HG02678 (cell line): ENCODE measurements at regions not wholly inside any gene's neighbourhood (a gene's known extent, or its start where the extent isn't known, plus 50 kb on each side); places are given as distances from the start of the nearest gene placed in this dataset.
"Not testable (repeated sequence)": the region's sequence is repeated elsewhere in the genome, so short reads cannot be mapped to it uniquely, and the experiment has no call there.

Experiments used
- ATAC-seq: cut with Tn5 transposase; IDR thresholded peaks from one replicate; pipeline ENCODE4 v1.9.1; 2021; ENCODE audit warnings: mild to moderate bottlenecking, moderate library complexity; ENCODE audit not compliant: unreplicated experiment

DNA sequence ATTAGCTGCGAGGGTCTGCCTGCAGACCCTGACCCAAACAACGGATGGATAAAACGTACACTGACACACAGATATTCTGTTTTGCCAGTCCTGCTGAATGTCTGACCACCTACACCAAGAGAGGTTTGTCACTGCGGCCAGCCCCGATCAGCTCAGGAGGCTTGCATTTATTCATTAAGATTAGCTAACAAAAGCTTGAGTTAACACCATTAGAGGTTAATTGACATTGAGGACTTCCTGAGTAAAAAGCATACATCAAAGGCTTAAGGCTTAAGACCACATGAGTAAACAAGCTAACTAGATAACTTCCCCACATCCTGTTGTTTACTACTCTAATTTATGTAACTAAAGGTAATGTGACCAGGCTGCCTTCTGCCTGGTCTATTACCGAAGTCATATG is 198.1 kb upstream of the TRPC7 start:
- no peak for ATAC-seq

DNA sequence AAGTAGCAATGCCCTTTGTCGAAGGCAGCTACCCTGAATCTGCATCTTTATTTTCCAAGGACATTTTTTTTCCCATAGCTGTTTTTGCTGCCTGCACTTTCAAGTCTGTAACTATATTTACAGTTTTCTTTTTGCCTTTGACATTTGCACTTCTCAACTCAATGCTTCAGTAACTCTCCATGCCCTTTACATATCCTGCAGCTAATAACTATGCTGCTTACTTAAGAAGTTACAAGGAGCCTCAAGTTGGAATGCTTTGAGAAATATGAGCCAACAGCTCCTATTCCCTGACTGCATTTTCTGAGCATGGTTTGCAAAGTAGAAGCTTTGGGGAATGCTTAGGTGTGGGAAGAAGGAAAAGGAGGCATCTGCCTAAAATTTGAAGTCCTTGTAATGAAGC is 194.8 kb upstream of the TRPC7 start:
- ATAC-seq: no peak

DNA sequence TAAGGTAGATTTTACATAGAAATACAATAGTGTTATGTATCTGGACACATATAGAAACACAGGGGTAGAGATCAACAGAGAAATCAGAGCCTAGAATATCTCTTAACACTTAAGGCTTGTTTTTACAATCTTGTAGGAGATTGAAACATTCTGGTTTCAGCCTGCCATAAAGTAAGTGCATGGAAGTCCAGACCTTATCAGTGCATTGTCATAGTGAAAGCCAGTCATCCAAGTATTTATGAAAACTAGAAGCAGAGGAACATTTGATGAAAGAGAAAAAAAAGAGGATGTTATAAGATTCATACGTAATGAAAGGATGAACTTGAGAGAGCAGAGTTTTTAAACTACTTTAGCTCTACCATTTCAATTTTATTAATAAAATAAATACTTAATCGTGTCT is 194.3 kb upstream of the TRPC7 start:
- no peak for ATAC-seq

DNA sequence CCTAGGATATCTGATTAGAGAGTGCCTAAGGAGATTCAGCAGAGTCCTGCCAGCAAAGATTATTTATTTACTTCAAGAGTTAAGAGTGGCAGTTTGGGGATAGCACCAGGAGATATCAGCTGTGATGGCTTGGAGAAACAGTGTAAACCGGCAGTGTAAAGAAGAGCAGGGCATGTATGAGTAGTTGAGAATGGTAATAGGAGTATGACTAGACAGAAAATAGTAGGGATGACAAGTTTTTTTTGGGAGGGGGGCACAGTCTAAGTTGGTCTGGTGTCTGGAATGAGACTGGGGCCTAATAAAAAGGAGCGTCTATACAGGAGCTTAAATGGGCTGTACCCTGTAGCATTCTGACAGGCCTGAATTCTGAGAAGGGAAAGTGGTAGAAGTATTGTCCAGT is 181.8 kb upstream of the TRPC7 start:
- not testable (repeated sequence) for ATAC-seq

DNA sequence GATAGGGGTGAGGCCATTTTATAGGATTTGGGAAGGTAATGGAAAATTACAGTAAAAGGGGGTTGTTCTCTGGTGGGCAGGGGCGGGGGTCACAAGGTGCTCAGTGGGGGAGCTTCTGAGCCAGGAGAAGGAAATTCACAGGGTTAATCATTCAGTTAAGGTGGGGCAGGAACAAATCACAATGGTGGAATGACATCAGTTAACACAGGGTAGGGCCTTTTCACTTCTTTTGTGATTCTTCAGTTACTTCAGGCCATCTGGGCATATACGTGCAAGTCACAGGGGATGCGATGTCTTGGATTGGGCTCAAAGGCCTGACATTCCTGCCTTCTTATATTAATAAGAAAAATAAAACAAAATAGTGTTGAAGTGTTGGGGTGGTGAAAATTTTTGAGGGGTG is 181.1 kb upstream of the TRPC7 start:
- not testable (repeated sequence) for ATAC-seq

- not testable (repeated sequence) for ATAC-seq
These were observed 179.7 kb upstream of the TRPC7 start for GRCh38 chr5:136545031-136545430.

DNA sequence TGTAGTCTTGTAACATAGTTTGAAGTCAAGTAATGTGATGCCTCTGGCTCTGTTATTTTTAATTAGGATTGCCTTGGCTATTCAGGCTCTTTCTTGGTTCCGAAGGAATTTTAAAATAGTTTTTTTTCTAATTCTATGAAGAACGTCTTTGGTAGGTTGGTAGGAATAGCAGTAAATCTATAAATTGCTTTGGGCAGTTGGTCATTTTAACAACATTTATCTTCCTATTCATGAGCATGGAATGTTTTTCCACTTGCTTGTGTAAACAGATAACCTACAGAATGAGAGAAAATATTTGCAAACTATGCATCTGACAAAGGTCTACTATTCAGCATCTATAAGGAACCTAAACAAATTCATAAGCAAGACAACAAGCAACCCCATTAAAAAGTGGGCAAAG is 173.2 kb upstream of the TRPC7 start:
- no peak for ATAC-seq

GRCh38 chr5:136529081-136529480 is 163.7 kb upstream of the TRPC7 start:
- ATAC-seq: no peak

DNA sequence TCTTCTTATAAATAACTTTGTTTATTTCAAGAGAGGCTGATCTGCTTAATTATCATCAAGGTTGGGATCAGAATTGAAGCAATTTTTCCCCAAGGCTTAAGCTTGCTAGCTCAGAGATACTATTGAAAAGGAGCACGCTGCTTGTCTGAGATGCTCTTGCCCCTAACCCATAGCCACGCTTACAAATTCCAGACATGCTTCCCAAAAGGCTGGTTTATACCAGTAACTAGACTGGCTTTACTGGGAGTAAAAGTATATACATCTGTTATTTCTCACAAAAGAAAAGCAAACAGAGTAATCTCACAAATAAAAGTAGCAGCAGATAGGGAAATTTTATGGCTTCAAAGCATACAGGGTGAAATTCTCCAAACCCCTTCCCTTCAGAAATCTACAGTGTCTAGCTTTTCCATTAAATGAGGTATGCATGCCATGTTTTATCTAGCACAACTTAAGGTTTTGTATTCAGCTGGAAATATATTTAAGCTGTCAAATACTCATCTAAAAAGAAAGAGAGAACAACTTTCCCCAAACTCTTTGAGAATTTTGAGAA is 163.2 kb upstream of the TRPC7 start:
- no peak for ATAC-seq

GRCh38 chr5:136527311-136527710 is 162.0 kb upstream of the TRPC7 start:
- ATAC-seq: no peak

DNA sequence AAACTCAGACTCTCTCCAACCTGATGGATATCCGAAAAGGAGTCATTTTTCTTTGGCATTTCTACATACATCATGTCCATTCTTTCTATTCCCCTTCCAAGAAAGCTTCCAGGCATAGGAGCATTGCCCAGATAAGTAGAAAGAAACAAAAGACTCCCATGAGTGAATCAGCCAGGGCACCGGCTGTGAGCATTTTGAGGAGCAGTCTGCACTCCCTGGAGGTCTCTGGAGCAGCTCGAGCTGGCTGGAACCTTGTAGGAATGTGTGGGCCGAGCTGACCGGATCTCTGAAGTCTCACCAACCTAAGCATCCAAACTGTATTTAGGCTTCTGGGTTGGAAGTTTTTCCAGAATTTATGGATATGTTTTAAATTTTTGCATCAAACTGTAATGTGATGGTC is 161.4 kb upstream of the TRPC7 start:
- no peak for ATAC-seq

DNA sequence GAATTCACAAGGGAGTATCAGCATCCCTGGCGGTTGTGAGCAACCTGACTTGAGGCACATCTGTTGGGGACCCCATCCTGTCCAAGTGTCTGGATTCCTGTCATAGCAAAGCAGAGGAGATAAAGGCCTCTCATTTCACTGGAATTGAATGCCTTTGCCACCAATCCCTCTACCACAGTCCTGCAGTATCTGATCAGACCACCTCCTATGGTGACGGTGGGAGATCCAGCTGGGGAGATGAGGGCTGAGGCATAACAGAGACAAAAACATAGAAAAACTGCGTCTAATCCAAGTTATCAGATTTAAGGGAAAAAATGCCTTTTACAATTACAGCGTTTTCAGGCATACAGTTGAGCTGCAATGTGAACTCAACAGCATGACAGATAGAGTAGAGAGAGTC is 160.7 kb upstream of the TRPC7 start:
- no peak for ATAC-seq

DNA sequence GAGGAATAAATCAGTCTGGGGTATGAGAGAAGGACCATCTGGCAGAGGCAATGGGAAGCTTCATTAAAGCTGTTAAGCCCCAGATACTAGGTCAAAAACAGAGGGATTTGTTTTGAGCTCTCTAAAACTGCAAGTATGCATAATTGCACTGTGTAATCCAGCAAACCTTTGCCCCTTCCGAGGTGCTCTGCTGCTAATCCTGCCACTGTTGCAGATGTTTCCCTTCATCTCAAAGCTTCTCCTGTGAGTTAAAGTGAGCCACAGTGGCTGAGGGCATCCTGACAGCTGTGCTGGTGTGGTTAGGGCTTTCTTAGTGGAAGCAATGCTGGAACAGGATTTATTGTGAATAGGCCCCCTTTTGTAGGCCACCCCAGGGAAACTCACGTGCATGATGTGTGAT is 160.3 kb upstream of the TRPC7 start:
- no peak for ATAC-seq

GRCh38 chr5:136522217-136522956 is 157.0 kb upstream of the TRPC7 start:
- ATAC-seq: no peak

DNA sequence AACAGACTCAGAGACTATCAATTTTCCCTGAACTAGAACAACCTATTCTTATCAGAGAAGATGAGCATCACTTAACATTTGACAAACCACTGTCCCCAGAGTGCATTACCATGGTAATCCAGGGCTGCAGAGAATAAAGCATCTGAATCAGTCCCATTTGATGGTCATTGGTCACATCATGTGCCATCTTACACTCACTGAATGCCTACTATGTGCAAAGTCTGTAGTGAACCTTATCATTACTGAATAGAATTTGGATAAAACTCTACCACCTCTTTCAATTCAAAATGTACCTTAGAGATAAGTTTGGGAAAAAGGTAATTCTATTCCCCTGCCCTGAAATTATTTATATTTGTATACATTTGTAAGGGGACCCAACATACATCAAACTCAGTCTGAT is 156.4 kb upstream of the TRPC7 start:
- ATAC-seq: no peak

DNA sequence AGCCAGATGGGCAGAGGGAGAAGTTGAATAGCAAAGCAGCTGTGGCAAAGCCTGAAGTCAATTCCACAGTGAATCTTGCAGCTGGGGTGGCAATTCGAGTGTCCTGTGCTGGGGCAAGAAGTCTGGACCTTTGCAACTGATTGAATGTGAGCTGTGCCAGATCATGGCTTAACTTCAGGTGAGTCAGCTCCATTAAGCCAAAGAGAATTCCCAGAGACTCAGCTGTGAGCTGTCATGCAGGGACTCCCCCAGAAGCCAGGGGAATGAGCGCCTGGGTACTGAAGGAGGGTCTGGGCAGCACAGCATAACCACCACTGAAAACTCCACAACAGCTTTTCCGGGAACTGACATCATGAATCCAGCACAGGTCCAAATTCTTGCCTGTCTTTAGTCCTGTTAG is 153.5 kb upstream of the TRPC7 start:
- ATAC-seq: no peak

DNA sequence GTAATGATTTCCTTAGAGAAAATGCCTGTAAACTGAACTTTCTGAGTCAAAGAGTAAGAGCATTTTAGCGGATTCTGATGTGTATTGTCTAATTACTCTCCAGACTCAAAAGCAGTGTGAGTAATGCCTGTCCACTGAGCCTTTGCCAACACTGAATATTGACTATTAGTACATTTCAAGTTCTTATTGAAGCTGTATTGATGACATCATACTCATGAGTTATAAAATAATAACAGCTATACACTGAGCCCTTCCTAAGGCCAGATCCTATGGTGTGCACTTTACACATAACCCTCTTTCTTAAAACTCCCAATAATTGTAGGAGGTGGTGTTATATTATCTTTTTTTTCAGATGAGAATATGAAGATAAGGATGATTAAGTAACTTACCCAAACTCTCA is 152.8 kb upstream of the TRPC7 start:
- no peak for ATAC-seq

DNA sequence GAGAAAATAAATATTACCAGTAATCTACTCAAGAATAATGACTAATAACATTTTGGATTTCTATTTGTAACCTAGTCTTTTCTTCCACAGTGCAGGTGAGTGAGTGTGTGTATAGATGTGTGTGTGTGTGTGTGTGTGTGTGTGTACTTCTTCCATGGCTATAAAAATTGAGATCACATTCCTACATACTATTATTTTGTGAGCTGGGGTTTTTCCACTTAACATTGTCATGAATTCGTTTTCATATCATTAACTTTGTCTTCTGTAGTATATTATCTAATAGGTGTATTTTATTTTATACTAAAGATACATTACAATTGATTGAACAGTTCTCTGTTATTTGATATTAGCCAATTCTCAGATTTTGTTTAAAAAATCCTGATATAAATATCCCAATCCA is 152.4 kb upstream of the TRPC7 start:
- no peak for ATAC-seq

GRCh38 chr5:136516637-136517036 is 151.3 kb upstream of the TRPC7 start:
- no peak for ATAC-seq

DNA sequence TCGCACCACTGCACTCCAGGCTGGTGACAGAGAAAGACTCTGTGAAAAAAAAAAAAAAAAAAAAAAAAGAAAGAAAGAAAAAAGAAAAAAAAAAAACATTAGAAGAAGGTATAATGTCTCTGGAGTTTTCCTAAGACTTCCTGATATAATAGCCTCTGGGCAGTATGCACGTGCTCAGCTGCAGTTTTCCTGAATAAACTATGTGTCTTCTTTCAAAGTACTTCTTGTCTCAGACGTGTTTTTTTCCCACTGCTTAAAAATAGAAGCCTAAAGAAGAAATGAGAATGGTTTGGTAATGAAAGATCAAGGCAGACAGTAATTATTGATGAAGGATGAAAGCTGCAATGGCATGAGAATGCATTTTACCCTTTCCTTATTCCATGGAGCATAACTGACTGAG is 148.1 kb upstream of the TRPC7 start:
- ATAC-seq: no peak

GRCh38 chr5:136511046-136511445 is 145.7 kb upstream of the TRPC7 start:
- no peak for ATAC-seq

DNA sequence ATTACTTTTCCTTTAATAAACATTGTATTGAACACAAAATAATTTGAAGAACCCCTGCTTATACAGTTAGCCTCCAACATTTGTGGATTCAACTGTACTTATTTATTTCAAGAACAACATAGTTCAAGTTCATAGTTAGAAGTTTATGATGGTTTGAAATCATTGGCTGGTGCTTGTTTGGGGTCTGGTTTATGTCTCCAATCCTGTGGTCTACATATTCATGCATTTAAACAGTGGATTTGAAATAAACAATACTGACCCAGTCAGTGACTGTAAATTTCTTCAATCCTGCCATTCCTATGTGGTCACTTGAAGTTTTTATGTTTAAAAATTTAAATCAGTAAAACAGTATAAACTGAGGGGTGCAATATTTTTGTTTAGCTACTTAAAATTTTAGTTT is 145.1 kb upstream of the TRPC7 start:
- ATAC-seq: no peak

DNA sequence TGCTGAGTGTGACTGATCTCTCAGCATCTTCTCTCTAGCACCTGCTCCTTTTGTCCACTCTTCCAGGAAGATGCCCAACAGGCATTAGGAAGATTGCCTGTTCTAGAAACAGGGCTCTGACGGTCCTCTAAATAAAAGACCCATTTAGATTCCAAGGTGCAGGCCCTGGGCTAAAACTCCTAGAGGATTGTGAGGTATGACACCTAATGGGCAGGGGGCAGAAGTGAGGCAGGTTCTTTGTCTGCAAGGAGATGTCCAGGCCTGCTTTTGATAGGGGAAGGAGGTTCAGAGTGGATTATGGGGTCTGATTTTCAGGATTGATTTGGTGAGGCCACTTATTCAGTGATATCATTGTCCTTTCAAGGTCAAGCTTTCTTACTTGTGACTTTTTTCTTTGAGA is 140.8 kb upstream of the TRPC7 start:
- ATAC-seq: no peak
